Fibroblast of skin of back (primary cell): ENCODE measurements at regions not wholly inside any gene's neighbourhood (a gene's known extent, or its start where the extent isn't known, plus 50 kb on each side); places are given as distances from the start of the nearest gene placed in this dataset.
A peak's percentile ranks its signal among the peaks of the same experiment; 100 is the strongest.

Experiments
- DNase-seq: peaks from one replicate; pipeline ENCODE4 v3.0.0-alpha.2; 2013

DNA sequence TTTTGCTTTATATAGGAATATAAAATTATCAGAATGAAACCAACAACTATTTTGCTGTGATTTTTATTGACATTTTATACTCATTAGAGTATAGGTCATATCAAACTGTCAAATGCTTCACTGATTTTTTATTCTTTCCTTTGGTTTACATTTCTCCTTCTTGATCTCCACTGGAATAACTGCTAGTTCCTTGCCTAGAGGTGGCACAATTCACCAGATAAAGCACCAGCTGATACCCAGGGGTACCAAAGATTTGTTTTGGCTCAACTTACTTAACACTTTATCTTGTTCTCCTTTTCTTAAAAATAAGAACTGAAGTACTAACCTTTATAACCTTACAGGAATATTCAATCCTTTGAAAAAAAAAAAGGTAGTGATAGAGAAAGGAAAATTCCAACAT, 725.1 kb upstream of the CHORDC1 start:
- peak; percentile 7 for DNase-seq

DNA sequence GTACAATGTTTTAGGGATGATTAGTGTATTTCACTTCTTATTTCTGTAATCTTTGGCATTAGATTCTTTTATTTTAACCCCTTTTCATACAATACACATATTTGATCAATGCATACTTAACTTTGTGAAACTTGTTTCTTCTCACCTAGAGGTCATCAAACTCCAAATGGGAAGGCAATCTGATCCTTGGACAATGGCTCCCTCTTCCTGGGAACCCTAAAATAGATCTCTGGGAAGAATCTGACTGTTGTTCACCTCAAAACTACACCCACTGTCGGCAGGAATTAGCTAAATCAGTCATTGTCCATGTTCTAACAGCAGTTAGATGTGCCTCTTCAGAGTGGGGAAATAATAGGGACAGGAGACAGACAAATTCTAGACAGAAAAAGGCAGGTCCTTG, 707.4 kb upstream of the CHORDC1 start:
- DNase-seq: no peak

DNA sequence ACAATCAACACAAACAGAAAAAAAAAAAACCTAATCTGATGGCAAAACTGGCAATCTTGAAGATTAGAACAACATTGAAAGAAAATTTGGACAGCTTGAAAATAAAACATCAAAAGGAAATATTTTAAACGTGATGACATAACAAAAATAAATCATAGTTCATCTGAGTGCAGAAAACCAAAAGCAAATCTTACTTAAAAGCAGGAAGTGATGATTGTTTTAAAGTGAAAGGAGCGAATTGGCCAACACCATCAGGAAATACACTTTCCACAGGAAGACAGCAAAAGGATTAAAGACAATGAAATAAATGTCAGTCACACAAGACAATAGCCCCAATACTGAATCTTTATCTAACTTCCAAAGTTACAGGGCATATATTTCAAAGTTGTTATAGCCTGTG, 696.5 kb upstream of the CHORDC1 start:
- no peak for DNase-seq

DNA sequence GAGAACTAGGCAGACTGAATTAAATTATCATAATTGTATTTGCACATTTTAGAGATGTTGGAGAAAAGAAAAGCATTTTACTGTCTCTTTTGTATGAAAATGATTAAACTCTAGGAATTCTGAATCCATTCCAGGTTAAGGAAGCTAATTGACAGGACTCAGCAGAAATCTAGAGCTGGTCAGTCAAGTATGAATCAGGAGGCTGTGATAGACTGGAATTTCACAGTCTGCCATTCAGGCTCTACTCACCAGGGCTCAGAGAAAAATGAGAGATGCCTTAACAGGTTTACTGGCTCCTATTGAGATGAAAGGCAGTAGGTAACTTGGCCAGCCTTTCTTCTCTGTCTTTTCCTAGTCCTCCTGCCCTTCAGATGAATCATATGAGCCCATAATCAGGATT, 693.9 kb upstream of the CHORDC1 start:
- no peak for DNase-seq

DNA sequence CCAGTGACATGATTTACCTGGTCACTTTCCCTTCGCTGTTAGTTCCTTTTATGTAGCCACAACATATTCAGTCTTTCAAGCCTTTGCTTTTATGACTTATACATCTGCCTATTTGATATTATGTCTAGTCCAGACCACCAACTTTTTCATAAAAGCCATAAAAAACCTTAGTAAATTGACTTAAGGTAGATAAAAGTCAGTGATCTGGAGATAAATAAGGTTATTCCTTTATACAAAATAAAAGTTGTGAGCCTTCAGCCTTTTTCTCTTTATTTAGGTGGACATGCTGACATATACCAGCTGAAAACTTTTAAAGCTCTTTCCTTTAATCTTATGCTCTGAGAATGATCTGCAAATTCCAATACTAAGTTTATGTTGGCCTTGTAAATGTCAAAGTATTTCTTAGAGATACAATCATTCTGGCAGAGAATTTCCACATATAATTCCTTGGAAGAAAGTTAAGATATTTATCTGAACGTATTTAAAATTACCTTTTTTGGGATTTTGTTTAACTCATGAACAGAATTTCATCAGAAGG, 690.4 kb upstream of the CHORDC1 start:
- no peak for DNase-seq

DNA sequence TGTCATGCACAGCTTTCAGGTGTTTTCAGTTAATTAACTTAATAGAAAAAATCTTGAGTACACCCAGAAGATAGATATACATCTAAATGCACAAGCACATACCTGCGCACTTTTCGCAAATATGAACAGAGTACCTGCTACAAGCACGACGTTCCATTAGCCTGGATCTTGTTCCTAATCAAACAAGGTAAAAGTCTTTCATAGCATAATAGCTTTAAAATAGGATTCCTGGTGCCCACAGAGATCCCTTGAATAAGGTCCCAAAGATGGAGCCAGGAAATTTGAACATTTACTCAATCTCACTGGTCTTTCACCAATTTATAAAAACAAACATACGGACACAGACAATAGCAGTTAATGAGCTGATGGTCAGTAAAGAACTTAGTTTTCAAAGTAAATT, 689.8 kb upstream of the CHORDC1 start:
- DNase-seq: no peak

DNA sequence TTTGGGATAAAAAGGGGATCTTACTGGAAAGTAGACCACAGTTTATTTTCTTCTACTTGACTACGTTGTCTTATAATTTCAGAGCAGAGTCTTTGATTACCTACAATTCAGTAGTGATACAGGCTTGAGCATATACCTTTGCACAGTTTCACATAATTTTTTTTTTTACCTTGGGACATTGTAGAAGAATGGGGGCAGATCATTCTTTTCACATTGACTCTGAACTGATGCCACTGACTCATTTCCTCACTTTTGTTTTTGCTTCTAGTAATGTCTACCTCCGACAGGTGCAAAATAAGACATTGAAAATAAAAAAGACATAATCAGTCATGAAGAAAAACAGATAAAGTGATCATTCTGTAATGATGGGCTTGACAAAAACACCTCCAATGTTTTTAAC, 688.3 kb upstream of the CHORDC1 start:
- DNase-seq: no peak

DNA sequence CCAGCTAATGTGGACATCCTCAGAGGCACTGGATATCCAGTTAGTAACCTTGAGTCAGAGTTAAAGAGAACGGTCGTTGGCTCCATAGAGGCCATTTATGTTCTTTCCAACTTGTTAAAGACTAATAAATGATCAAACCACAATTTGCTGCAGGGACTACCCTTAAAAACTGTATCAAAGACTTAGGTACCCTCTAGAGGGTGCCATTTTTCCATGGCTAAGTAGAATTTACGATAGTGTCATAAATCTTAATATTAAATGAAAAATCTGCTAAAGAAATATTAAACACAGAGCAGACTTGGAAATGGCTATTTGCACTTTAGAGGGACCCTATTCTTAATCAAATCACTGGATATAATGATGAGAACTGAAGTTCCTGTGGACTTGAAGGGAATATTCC, 685.2 kb upstream of the CHORDC1 start:
- no peak for DNase-seq

DNA sequence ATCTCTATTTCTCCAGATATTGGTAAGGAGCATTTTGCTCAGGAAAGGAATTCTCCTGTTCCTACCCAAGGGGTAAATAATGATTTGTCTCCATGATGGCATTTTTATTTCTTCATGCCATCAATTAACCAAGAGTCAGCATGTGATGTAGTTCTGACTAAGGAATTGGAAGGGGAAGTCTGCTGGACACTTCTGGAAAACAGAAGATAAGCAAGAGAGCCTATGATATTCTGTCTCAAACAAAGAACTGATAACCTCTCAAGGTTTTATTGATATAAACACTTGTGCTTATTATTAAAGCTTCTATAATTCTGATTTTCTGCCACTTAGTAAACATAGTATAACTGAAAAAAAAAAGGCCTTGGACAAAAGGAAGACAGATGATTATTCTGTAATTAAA, 673.0 kb upstream of the CHORDC1 start:
- DNase-seq: no peak

DNA sequence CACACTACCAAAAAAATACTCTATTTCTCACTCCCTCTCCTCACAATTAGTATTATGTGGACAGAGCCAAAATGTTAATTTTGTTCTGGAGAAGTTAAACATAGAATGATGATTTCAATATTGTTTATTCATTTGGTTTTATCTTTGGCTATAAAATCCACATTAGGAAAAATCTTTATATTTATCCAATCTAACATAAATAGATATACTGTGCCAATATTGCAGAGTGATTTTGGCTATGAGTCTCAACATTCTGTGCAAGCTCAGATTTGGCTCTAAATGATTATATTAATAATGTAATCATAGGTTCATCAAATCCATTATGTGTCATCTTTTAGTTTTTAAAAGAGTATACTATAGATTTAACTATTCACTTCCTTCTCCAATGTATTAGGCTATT, 667.5 kb upstream of the CHORDC1 start:
- DNase-seq: no peak

DNA sequence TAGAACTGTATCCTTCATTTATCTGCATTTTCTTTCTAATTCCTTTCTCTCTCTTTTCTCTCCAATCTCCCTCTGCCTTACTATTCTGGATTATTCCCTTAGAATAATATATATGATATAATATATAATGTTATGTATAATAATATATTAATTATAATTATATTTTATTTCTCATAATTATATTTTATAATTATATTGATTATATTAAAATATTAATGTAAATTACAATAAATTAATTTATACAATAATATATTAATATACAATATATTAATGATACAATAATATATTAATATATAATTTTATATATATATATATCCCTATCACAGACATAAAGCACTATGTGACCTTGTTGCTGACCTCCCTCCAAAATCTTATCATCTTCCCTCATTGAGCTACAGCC, 661.3 kb upstream of the CHORDC1 start:
- DNase-seq: no peak

DNA sequence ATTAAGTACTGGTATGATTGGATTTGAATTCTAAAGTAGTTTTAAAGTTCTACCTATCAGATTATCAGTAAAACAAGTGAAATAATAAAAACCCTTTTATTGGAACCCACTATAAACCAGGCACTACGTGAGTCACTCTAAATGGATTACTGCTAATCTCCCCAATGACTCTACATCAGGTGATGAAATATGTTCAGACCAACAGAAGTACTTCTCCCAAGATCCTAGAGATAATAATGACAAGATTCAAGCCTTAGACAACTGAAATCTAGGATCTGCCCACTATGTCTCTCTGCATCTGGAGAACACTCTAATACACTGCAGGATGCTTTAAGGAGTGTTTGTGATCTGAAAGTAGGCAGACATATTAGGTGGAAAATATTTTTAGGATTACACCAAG, 652.1 kb upstream of the CHORDC1 start:
- DNase-seq: no peak

DNA sequence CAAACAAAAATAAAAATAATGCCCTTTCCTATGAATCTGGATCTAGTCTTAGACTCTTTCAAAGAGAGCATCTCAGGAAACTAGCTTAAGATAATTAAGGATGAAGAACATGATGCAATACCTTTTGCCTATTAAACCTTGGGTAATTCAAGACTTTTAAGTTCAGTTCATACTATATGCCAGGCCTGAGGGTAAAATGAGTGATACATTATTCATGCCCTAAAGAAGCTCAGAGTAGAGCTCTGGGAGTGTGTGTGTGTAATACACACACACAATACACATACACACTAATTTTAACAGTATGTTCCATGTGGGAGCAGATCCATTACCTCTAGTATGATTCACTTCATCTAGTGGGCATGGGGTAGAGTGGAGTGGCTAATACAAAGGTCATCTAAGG, 651.4 kb upstream of the CHORDC1 start:
- DNase-seq: no peak

DNA sequence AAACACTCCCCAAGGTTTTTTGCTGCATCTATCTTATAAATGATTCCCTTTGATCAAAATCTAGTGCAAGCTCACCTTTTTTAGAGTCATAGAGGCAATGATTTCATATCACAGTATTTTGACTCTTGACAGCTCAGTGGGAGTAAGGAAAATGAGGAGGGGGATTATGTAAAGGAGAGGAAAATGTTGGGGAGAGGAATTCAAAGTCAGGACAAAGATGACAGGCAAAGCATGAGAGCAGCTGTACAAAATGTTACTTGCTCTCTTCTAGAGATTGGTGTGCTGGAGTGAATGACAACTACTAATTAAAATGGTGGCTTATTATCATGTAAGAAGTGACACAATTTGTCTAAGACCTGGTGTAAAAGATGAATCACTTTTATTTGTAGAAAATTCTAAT, 644.6 kb upstream of the CHORDC1 start:
- no peak for DNase-seq

DNA sequence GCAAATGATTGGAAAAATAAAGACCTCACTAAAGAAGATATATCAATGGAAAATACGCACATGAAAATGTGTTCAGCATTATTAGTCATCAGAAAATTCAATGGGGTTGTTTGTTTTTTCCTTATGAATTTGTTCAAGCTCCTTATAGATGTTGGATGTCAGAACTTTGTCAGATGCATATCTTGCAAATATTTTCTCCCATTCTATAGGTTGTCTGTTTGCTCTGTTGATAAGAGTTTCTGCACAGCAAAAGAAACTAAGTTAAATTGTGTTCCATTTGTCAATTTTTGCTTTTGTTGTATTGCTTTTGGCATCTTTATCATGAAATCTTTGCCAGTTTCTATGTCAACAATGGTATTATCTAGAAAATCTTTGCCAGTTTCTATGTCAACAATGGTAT, 633.9 kb upstream of the CHORDC1 start:
- DNase-seq: no peak

DNA sequence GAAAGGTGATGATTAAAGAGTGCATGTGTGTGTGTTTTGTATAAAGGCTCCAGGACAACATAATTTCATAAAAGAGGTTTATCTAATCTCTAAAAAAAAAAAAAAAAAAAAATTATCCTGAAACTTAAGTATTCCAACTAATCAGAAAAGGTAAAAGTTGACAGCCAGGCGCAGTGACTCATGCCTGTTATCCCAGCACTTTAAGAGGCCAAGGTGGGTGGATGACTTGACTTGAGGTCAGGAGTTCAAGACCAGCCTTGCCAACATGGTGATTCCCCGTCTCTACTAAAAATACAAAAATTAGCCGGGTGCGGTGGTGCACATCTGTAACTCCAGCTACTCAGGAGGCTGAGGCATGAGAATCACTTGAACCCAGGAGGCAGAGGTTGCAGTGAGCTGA, 632.7 kb upstream of the CHORDC1 start:
- no peak for DNase-seq

DNA sequence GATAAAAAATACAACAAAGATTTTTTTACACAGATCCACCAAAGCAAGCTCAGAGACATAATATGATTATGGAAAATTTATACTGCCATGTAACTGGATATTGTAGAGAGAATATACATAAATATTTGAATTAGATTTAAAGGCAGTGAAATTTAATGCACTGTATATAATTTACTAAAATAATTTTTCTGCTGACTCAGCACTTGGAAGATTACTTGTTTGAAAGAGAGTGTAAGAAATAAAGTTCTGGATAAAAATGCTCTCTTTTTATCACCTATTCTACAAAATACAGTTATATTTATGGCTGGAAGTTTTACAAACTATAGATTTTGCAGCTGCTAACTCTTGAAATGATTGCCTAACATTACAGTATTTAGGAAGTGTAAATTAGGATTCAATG, 628.3 kb upstream of the CHORDC1 start:
- no peak for DNase-seq

DNA sequence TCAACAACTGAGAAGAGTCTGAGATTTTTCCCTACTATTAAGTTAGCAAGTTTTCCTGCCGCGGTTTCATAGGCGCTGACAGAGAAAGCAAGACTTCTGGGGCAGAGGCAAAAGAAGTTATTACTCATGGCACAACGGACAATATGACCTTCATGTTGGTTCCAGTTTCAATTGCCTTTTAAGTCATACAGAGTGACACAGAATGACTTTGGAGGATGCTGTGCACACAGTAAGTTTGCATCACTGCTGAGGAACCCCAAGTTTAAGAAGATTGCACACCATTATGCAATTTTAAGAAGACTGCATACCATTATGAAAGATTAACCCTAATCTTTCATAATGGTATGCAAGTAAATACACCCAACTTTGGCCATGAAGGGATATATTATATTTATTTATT, 626.5 kb upstream of the CHORDC1 start:
- DNase-seq: no peak

DNA sequence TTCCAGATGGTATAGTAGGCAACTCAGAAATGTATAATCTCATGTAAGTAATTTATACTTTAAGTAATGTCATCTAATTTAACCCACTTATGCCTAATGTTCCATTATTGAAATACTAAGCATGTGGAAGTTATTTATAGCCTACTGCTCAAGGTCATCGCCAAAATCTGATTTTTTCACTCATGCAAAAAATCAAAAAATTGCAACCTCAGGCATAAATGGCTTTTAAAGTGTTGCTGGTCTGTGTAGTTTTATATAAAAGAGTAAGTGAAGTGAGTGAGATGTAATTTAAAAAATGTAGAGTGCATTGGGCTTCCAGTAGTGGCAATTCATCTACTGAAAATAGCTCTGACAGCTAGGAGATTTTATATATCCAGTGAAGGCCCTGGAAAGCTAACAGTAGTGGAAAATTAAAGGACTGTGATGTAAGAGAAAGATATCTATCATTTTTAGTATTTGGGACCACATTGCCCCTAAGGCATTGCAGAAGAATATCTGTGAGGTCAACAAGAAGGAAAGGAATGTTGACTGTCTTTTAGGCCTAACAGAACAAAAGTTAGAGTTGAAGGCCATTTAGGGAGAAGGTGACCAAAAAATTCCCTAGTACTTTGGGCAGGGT, 624.5 kb upstream of the CHORDC1 start:
- no peak for DNase-seq

DNA sequence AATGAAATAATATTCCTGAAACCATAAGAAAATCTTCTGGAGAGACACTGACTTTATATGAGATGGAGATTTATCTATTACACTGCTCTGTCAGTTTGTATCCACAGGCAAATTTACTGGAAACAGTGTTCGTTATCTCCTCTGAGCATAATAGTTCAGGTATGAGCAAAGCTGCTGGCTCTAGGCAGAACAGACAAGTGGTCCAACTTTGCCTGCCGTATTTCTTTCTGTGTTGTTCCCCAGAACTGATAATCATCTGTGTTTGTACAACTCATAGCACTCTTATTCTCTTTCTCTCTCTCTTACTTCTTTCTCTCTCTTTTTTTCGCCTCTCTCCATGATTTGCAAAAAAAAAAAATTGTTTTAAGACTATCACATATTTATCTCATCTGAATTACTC, 623.8 kb upstream of the CHORDC1 start:
- no peak for DNase-seq

DNA sequence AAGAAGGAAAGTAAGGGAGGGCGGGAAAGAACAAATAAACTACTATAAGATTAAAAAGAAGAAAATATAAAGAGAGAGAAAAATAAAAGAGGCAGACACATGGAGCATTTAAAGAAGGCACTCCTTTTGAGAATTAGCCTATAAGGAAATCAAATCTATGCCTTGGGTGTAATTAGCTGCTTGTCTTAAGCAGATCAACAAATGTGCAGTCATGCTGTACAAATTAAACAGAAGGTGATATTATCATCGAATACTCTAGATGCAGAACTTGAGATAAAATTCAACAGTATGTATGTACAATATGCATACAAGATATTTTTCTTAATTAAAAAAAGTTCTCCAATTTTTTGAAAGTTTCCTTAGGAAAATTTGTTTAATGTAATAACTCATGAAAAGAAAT, 623.0 kb upstream of the CHORDC1 start:
- DNase-seq: no peak

DNA sequence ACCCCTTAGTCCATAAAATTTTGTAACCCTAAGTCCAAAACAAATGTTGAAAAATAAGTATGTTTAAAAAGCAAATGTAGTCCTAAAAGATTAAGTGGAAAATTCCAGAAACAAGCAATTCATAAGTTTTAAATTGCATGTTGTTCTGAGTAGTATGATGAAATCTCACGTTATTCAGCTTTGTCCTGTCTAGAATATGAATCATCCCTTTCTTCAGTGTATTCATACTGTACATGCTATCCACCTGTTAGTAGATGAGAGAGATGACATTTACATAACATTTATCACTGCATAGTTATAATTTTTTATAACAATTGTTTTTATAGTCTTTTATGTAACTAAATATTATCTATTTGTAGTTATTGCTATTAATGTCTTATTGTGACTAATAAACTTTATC, 622.3 kb upstream of the CHORDC1 start:
- DNase-seq: no peak

DNA sequence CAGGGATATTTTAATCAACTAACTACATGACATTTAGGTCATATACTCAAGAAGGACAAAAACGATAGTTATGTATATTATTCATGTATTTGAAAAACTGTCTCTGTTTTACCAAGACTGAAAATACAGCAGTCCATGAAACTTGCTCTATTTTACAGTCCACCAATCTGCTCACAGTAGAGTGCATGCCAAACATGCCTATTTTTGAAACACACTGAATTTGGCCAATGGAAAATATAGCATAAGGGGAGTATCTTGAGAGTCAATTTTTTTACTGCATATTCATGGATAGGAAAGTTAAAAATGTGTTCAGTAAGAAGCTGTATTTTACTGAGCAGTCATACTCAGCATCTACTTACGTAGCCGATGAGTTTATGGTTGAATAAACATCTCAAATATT, 621.2 kb upstream of the CHORDC1 start:
- no peak for DNase-seq

DNA sequence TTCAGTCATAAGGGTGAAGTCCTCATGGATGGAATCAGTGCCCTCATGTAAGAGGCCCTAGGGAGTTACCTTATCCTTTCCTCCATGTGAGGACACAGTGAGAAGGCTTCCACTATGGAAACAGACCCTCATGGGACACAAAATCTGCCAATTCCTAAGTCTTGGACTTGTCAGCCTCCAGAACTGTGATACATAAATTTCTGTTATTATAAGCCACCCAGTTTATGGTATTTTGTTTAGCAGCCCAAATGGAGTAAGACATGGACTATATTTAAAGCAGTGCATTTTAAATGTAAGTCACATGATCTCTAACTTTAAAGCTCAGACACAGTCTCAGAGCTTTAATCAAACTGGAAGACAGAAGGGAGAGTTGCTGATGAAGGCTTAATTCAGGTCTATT, 619.8 kb upstream of the CHORDC1 start:
- DNase-seq: no peak

DNA sequence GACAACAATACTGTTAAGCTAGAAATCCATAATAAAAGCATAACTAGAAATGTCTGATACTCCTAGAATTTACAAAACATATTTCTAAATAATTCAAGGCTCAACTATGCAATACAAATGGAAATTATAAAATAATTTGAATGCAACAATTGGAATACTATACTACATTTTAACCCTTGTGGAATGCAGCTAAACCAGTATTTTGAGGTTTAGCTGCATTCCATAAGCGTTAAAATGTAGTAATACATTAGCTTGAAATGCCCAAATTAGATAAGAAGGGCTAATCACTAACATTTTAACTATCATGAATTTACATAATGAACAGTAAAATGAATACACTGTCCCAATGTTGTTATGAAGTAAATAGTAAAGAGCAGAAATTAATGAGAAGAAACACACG, 617.2 kb upstream of the CHORDC1 start:
- no peak for DNase-seq
